Astrocyte (in vitro differentiated cells and primary cell): ENCODE measurements at regions not wholly inside any gene's neighbourhood (a gene's known extent, or its start where the extent isn't known, plus 50 kb on each side); places are given as distances from the start of the nearest gene placed in this dataset.
A peak's percentile ranks its signal among the peaks of the same experiment; 100 is the strongest.

Experiments used
- DNase-seq: peaks from one replicate; pipeline ENCODE4 v3.0.0-alpha.2; 2010; ENCODE audit warnings: low read depth
- FAIRE-seq: peaks from 2 replicates; lab custom pipeline; 2011; peaks lifted over from hg19 to GRCh38; lab: Jason Lieb, UNC
- H2AFZ ChIP-seq: 2 replicates; pipeline ENCODE4 v1.6.0; 2012; ENCODE audit warnings: low read depth, low read length, inconsistent platforms
- H3K27ac ChIP-seq: 2 replicates; pipeline ENCODE4 v1.5.1; 2011; ENCODE audit warnings: low read depth, low read length, inconsistent platforms
- H3K27me3 ChIP-seq: 2 replicates; pipeline ENCODE4 v1.6.0; 2011; ENCODE audit warnings: low read length, inconsistent platforms; ENCODE audit not compliant: insufficient read depth
- H3K36me3 ChIP-seq: 2 replicates; pipeline ENCODE4 v1.5.1; 2011; ENCODE audit warnings: low read length, inconsistent platforms; ENCODE audit not compliant: insufficient read depth
- H3K4me1 ChIP-seq: 2 replicates; pipeline ENCODE4 v1.5.1; 2011; ENCODE audit warnings: low read length, inconsistent platforms; ENCODE audit not compliant: insufficient read depth
- H3K4me2 ChIP-seq: 2 replicates; pipeline ENCODE4 v1.6.0; 2012; ENCODE audit warnings: low read length, inconsistent platforms
- H3K4me3 ChIP-seq: 2 replicates; pipeline ENCODE4 v1.5.1; 2011; ENCODE audit warnings: low read depth, mild to moderate bottlenecking, low read length, inconsistent platforms; ENCODE audit not compliant: insufficient read depth
- H3K79me2 ChIP-seq: 2 replicates; pipeline ENCODE4 v1.6.0; 2012; ENCODE audit warnings: mild to moderate bottlenecking, low read length, inconsistent platforms; ENCODE audit not compliant: insufficient read depth
- H3K9ac ChIP-seq: 2 replicates; pipeline ENCODE4 v1.6.0; 2012; ENCODE audit warnings: mild to moderate bottlenecking, low read length, inconsistent platforms
- H3K9me3 ChIP-seq: 2 replicates; pipeline ENCODE4 v1.5.1; 2012; ENCODE audit warnings: low read depth, mild to moderate bottlenecking, low read length, inconsistent platforms; ENCODE audit not compliant: insufficient read depth
- H4K20me1 ChIP-seq: 2 replicates; pipeline ENCODE4 v1.6.0; 2012; ENCODE audit warnings: low read length, inconsistent platforms; ENCODE audit not compliant: insufficient read depth
- H3K27ac Mint-ChIP-seq: one replicate; pipeline ENCODE4 v1.8.0; 2021; ENCODE audit warnings: mild to moderate bottlenecking, mixed read lengths; ENCODE audit not compliant: unreplicated experiment
- H3K27me3 Mint-ChIP-seq: one replicate; pipeline ENCODE4 v1.8.0; 2021; ENCODE audit warnings: low read depth, mixed read lengths; ENCODE audit not compliant: unreplicated experiment
- H3K36me3 Mint-ChIP-seq: one replicate; pipeline ENCODE4 v1.8.0; 2021; ENCODE audit warnings: low read depth, mixed read lengths; ENCODE audit not compliant: unreplicated experiment
- H3K4me1 Mint-ChIP-seq: one replicate; pipeline ENCODE4 v1.8.0; 2021; ENCODE audit warnings: low read depth, mixed read lengths; ENCODE audit not compliant: unreplicated experiment
- H3K4me3 Mint-ChIP-seq: one replicate; pipeline ENCODE4 v1.8.0; 2021; ENCODE audit warnings: mild to moderate bottlenecking, moderate library complexity, mixed read lengths; ENCODE audit not compliant: unreplicated experiment
- H3K9me3 Mint-ChIP-seq: one replicate; pipeline ENCODE4 v1.8.0; 2021; ENCODE audit warnings: mild to moderate bottlenecking, mixed read lengths; ENCODE audit not compliant: unreplicated experiment
- CTCF ChIP-seq: IDR thresholded peaks from 2 replicates; pipeline ENCODE4 v1.5.1; 2011; ENCODE audit warnings: low read depth, mild to moderate bottlenecking, inconsistent platforms, low read length, moderate library complexity; ENCODE audit not compliant: insufficient read depth
- EZH2 ChIP-seq: IDR thresholded peaks from 2 replicates; pipeline ENCODE4 v1.6.1; 2012; ENCODE audit warnings: mild to moderate bottlenecking, low read length, inconsistent platforms; ENCODE audit not compliant: insufficient read depth

GRCh38 chr18:66066191-66066590, 315.4 kb downstream of the CDH7 start:
- no peak overlapping the region for H3K27ac ChIP-seq
- no peaks in the 10 kb centered on the region for H4K20me1 ChIP-seq
- H3K4me3 Mint-ChIP-seq = no peak overlapping the region
- H3K4me1 ChIP-seq = no peaks in the 10 kb centered on the region
- FAIRE-seq = no peak
- TF ChIP-seq CTCF (no peak), EZH2 (no peak)
- no peaks in the 10 kb centered on the region for H3K9me3 Mint-ChIP-seq
- H3K79me2 ChIP-seq = no peaks in the 10 kb centered on the region
- no peak overlapping the region for H2AFZ ChIP-seq
- H3K36me3 Mint-ChIP-seq = no peaks in the 10 kb centered on the region
- no peaks in the 10 kb centered on the region for H3K27me3 ChIP-seq
- H3K36me3 ChIP-seq = no peaks in the 10 kb centered on the region
- peaks cover 5% of the 10 kb centered on the region for H3K9me3 ChIP-seq
- H3K4me3 ChIP-seq = no peak overlapping the region
- no peak overlapping the region for H3K9ac ChIP-seq
- H3K27me3 Mint-ChIP-seq = no peaks in the 10 kb centered on the region
- H3K4me1 Mint-ChIP-seq = no peaks in the 10 kb centered on the region
- no peak overlapping the region for H3K4me2 ChIP-seq
- no peak overlapping the region for H3K27ac Mint-ChIP-seq
- DNase-seq = no peak

- no peak for FAIRE-seq
- H3K9me3 ChIP-seq = no peaks in the 10 kb centered on the region
- peaks cover 6% of the 10 kb centered on the region for H3K4me1 Mint-ChIP-seq
Measured at GRCh38 chr18:66048406-66048805, 297.6 kb downstream of the CDH7 start.

More at GRCh38 chr18:66048406-66048805, 297.6 kb downstream of the CDH7 start:
- no peaks in the 10 kb centered on the region for H3K4me1 ChIP-seq
- no peak overlapping the region for H3K4me3 ChIP-seq
- no peak overlapping the region for H3K4me3 Mint-ChIP-seq
- H3K79me2 ChIP-seq = no peaks in the 10 kb centered on the region
- H3K36me3 Mint-ChIP-seq = no peaks in the 10 kb centered on the region
- H2AFZ ChIP-seq = no peak overlapping the region
- no peaks in the 10 kb centered on the region for H4K20me1 ChIP-seq
- H3K9me3 Mint-ChIP-seq = no peaks in the 10 kb centered on the region
- peak; percentile 1 for DNase-seq
- H3K27me3 Mint-ChIP-seq = no peaks in the 10 kb centered on the region
- H3K4me2 ChIP-seq = no peak overlapping the region
- H3K27me3 ChIP-seq = no peaks in the 10 kb centered on the region
- H3K27ac Mint-ChIP-seq = no peak overlapping the region
- H3K27ac ChIP-seq = no peak overlapping the region
- no peaks in the 10 kb centered on the region for H3K36me3 ChIP-seq
- no peak overlapping the region for H3K9ac ChIP-seq
- TF ChIP-seq EZH2 (no peak), CTCF (no peak)
